ENCODE measurements at regions not wholly inside any gene's neighbourhood (a gene's known extent, or its start where the extent isn't known, plus 50 kb on each side); places are given as distances from the start of the nearest gene placed in this dataset.

DNA sequence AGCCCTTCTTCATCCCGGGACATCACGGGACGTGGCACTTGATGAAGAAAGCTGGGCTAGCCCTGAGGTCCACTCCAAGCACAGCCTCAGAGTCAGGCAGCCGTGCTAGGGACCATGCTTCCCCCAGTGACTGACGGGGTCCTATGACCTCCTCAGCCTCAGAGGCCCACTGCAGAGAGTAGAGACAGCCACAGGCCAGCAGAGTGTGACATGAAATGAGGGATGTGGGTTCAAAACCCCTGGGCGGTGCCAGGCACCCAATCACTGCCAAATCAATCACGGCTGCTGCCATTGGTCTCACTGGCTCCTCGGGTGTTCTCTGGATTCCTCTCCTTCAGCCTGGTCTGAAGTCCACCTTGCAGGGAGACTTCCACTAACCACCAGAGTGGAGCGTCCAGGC lies 197.7 kb upstream of the CDH4 start:
- Histone ChIP-seq H3K27me3 (ENCODE audit: insufficient read depth, poor library complexity, severe bottlenecking) (no peaks in the 10 kb centered on the region), H3K27ac (replicated peaks) (no peak overlapping the region), H3K4me3 (replicated peaks; ENCODE audit: insufficient read depth, low read length) (no peak overlapping the region)
- DNase-seq (ENCODE audit: low read depth in 1 of 2, low spot score in 1 of 2) = no peak
- TF ChIP-seq GABPA (IDR thresholded peaks at IDR 0.05; ENCODE audit: low read depth) (no peak), POLR2AphosphoS5 (IDR thresholded peaks at IDR 0.05; ENCODE audit: low read depth) (no peak), SPI1 (IDR thresholded peaks at IDR 0.05; ENCODE audit: borderline replicate concordance, low read depth) (no peak), REST (IDR thresholded peaks at IDR 0.05; ENCODE audit: insufficient replicate concordance, low read depth) (no peak)
- TF ChIP-seq, protein P1, sequence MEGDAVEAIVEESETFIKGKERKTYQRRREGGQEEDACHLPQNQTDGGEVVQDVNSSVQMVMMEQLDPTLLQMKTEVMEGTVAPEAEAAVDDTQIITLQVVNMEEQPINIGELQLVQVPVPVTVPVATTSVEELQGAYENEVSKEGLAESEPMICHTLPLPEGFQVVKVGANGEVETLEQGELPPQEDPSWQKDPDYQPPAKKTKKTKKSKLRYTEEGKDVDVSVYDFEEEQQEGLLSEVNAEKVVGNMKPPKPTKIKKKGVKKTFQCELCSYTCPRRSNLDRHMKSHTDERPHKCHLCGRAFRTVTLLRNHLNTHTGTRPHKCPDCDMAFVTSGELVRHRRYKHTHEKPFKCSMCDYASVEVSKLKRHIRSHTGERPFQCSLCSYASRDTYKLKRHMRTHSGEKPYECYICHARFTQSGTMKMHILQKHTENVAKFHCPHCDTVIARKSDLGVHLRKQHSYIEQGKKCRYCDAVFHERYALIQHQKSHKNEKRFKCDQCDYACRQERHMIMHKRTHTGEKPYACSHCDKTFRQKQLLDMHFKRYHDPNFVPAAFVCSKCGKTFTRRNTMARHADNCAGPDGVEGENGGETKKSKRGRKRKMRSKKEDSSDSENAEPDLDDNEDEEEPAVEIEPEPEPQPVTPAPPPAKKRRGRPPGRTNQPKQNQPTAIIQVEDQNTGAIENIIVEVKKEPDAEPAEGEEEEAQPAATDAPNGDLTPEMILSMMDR (IDR thresholded peaks at IDR 0.05; ENCODE audit: insufficient read depth, low read length) = no peak

DNA sequence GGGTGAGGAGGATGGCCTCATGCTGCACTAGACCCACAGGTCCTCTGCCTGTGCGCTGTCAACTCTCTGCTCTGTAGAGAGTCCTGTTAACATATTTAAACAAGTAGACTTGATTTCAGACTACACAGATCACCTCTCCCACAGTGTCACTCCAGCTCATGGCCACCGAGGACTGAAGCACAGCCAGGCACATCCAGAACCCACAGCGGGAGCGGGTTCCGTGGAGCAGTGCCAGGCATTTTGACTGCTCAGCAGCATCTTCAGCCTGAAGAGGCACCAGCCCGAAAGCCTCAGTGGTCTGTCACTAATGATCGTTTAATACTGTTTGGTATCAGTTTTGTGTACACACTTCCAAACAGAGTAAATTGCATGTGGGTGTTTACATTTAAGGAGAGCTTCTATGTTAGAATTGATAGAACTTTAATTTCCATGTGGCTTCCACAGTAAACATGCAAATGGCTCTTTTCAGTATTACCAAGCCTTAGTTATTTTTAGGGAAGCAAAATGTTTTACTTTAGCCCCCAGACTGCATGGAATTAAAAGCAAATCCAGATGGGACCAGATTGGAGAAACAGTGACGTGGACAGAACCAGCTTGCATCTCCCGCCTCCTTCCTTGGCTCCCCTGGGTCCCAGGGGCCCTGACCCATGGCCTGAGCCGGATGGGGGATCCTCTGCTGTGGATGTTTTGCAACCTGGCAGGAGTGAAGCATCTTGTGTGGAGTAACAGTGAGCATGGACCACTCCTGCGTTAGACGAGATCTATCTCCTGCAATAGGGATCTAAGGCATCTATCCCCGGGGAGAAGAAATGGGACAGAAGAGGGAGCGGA lies 196.7 kb upstream of the CDH4 start:
- H3K27me3 ChIP-seq (ENCODE audit: insufficient read depth, poor library complexity, severe bottlenecking) = no peaks in the 10 kb centered on the region
- no peak overlapping the region for H3K27ac ChIP-seq (replicated peaks)
- no peak overlapping the region for H3K4me3 ChIP-seq (replicated peaks; ENCODE audit: insufficient read depth, low read length)
- no peak for DNase-seq (ENCODE audit: low read depth in 1 of 2, low spot score in 1 of 2)
- TF ChIP-seq POLR2AphosphoS5 (IDR thresholded peaks at IDR 0.05; ENCODE audit: low read depth) = no peak
- TF ChIP-seq, protein P1 (IDR thresholded peaks at IDR 0.05; ENCODE audit: insufficient read depth, low read length) = no peak

DNA sequence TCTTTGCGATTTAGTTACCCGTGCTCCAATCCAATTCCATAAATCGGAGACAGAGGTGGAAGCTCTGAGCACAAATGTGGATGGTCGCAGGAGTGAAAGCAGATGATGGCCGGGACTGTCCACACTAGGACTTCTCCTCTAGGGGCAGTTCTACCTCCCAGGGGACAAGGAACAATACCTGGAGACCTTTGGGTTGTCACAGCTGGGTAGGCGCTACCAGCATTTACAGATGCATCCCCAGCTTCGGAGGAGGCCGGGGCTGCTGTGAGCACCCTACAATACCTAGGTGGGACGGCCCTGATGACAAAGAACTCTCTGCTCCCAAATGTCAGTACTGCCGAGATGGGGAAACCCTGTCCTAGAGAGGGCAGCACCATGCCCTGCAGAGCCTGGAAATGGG lies 195.9 kb upstream of the CDH4 start:
- Histone ChIP-seq H3K27ac (replicated peaks) (no peak overlapping the region), H3K27me3 (ENCODE audit: insufficient read depth, poor library complexity, severe bottlenecking) (no peaks in the 10 kb centered on the region), H3K4me3 (replicated peaks; ENCODE audit: insufficient read depth, low read length) (no peak overlapping the region)
- no peak for DNase-seq (ENCODE audit: low read depth in 1 of 2, low spot score in 1 of 2)
- TF ChIP-seq REST (IDR thresholded peaks at IDR 0.05; ENCODE audit: insufficient replicate concordance, low read depth) (no peak), POLR2AphosphoS5 (IDR thresholded peaks at IDR 0.05; ENCODE audit: low read depth) (no peak)
- TF ChIP-seq, protein P1 (IDR thresholded peaks at IDR 0.05; ENCODE audit: insufficient read depth, low read length) = no peak

Data from HL-60 (cell line).